Activated naive CD8-positive, alpha-beta T cell treated with anti-CD3 and anti-CD28 coated beads for 36 hours (primary cell): ENCODE measurements at regions not wholly inside any gene's neighbourhood (a gene's known extent, or its start where the extent isn't known, plus 50 kb on each side); places are given as distances from the start of the nearest gene placed in this dataset.

Experiments
- DNase-seq: peaks from one replicate; pipeline ENCODE4 v3.0.0; 2021
- H3K27ac Mint-ChIP-seq: one replicate; pipeline ENCODE4 v1.8.0; 2022; ENCODE audit warnings: mild to moderate bottlenecking, moderate library complexity, mixed read lengths
- H3K27me3 Mint-ChIP-seq: one replicate; pipeline ENCODE4 v1.8.0; 2022; ENCODE audit warnings: mild to moderate bottlenecking, mixed read lengths
- H3K36me3 Mint-ChIP-seq: one replicate; pipeline ENCODE4 v1.8.0; 2021; ENCODE audit warnings: mild to moderate bottlenecking, mixed read lengths
- H3K4me1 Mint-ChIP-seq: one replicate; pipeline ENCODE4 v1.8.0; 2021; ENCODE audit warnings: mixed read lengths
- H3K4me3 Mint-ChIP-seq: one replicate; pipeline ENCODE4 v1.8.0; 2022; ENCODE audit warnings: mild to moderate bottlenecking, moderate library complexity, mixed read lengths
- H3K9me3 Mint-ChIP-seq: one replicate; pipeline ENCODE4 v1.8.0; 2022; ENCODE audit warnings: mixed read lengths

DNA sequence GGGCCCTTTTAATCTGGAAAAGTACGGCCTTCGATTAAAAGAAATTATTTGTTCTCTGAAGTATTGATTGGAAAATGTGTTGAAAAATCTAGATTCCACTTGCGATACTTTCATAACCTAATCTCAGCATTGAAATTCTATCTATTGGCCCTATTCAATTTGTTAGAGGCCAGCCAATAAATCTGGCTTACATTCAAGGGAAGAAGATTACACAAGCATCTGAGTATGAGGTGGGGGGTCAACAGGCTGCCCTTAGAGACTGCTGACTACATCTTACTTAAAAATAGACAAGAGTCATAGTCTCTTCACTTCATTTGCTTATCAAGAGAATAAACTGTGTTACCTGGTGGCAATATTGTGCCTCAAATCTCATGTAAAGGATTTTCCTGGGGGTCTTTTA is 248.0 kb upstream of the KCNIP4 start:
- H3K27ac Mint-ChIP-seq, result no peak overlapping the region
- no peak overlapping the region for H3K4me3 Mint-ChIP-seq
- H3K4me1 Mint-ChIP-seq, result no peaks in the 10 kb centered on the region
- DNase-seq, result no peak
- no peaks in the 10 kb centered on the region for H3K36me3 Mint-ChIP-seq
- H3K27me3 Mint-ChIP-seq, result peaks cover 3% of the 10 kb centered on the region
- peaks cover 2% of the 10 kb centered on the region for H3K9me3 Mint-ChIP-seq

DNA sequence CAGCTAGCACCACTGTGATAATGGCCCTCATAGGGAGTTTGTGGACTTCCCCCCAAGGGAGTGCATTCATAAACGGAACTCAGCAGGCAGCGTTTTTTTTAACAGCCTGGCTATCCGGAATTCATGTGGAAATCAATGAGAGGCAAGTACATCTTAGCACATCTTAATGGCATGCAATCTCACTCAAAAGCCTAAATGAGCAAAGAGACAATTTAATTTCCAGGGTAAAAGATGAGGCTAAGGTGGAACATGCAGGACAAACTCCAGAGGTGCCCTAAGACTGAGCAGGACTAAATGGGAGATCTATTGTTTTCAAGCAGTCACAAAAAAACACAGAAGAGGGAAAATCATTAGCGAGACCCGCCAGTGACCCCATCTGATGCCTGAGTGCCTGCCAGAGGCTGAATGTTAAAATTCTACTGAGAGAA is 243.5 kb upstream of the KCNIP4 start:
- no peaks in the 10 kb centered on the region for H3K36me3 Mint-ChIP-seq
- H3K27me3 Mint-ChIP-seq, result peaks cover 3% of the 10 kb centered on the region
- H3K4me1 Mint-ChIP-seq, result no peaks in the 10 kb centered on the region
- H3K9me3 Mint-ChIP-seq, result peaks cover 4% of the 10 kb centered on the region
- no peak for DNase-seq
- no peak overlapping the region for H3K4me3 Mint-ChIP-seq
- H3K27ac Mint-ChIP-seq, result no peak overlapping the region

DNA sequence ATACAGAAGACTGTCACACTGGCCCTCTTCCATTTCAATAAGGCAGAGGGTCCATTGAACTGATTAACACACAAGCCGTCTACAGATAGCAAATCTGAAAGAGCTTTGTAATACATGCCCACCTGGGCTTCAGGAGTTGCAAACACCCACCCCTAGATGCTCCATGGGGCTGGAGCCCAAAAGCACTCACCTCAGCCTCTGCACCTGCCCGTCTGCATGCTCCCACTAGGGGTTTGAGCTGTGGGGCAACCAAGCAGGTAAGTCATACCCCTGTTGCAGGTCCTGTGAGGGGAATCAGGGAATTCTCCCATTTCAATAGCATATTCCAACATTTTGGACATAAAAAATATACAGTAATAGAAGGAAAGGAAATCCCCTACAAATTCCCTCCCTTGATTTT is 243.0 kb upstream of the KCNIP4 start:
- Mint-ChIP-seq H3K36me3 (no peaks in the 10 kb centered on the region), H3K27ac (no peak overlapping the region), H3K9me3 (peaks cover 4% of the 10 kb centered on the region), H3K27me3 (peaks cover 3% of the 10 kb centered on the region), H3K4me1 (no peaks in the 10 kb centered on the region), H3K4me3 (no peak overlapping the region)
- DNase-seq, result no peak

DNA sequence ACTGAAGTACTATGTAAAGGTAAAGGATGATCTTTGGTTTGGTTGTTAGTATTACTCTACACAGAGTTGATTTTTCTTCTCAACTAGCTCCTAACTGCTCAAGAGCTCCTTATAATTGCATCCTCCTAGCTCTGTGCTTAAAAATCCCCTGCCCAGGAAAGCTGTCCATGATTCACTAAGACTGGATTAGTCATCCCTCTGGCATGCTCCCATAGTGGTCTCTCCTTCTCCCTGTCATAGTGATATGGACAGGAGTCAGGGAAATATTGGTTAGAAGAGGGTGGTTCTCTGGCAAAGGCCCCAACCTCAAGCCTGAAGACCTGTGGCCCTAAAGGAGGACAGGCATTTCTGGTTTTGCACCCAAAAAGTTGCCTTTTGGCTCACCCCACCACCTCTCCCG is 242.3 kb upstream of the KCNIP4 start:
- Mint-ChIP-seq H3K36me3 (no peaks in the 10 kb centered on the region), H3K4me3 (no peak overlapping the region), H3K9me3 (peaks cover 2% of the 10 kb centered on the region), H3K27ac (no peak overlapping the region), H3K4me1 (no peaks in the 10 kb centered on the region), H3K27me3 (peaks cover 3% of the 10 kb centered on the region)
- DNase-seq, result no peak

DNA sequence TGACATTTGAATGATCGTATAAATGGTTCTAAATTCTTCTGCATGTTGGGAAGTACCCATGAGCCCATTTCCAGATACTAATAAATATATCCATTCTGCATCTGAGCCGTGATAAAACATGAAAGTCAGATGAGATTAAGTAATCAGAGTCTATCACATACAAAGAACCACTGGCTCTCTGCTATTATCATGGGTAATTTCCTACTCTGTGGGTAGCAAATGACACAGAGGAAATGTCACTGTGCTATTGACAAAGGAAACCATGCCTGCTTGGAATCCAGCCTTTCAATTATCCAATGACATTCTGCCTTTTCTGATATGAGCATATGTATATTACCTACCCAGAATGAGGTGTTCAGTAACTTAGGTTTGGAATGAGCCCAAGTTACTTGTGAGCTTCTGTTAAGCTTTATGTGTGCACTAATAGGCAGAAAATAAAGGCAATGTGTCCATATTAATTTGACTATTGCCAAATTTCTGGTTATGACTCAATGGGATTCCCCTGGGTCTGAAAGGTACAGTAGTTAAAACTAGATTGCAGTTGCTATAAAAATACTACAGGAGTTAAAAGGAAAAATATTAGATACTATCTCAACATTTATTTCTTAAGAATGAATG is 238.7 kb upstream of the KCNIP4 start:
- Mint-ChIP-seq H3K9me3 (peaks cover 2% of the 10 kb centered on the region), H3K27ac (no peak overlapping the region), H3K4me3 (no peak overlapping the region), H3K36me3 (no peaks in the 10 kb centered on the region), H3K27me3 (peaks cover 5% of the 10 kb centered on the region), H3K4me1 (no peaks in the 10 kb centered on the region)
- DNase-seq, result no peak

DNA sequence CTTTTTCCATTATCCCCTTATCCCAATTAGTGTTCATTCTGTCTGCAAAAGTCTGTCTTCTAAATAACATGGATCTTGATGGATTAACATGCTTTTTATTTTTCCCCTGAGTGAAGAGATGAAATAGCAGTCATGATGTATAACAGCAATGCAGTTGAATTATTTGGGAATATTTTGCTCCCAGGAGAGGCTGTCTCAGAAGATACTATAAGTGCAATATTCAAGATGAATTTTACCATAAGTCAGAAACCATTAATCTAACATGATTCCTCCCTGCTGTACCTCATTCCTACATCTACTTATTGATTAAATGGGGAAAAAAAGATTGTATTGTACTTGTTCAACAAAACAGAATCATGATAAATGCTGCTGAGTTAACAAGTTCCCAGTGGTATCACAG is 233.2 kb upstream of the KCNIP4 start:
- peaks cover 3% of the 10 kb centered on the region for H3K27me3 Mint-ChIP-seq
- H3K27ac Mint-ChIP-seq, result no peak overlapping the region
- H3K4me1 Mint-ChIP-seq, result no peaks in the 10 kb centered on the region
- no peak for DNase-seq
- H3K36me3 Mint-ChIP-seq, result no peaks in the 10 kb centered on the region
- no peak overlapping the region for H3K4me3 Mint-ChIP-seq
- H3K9me3 Mint-ChIP-seq, result peaks cover 2% of the 10 kb centered on the region

DNA sequence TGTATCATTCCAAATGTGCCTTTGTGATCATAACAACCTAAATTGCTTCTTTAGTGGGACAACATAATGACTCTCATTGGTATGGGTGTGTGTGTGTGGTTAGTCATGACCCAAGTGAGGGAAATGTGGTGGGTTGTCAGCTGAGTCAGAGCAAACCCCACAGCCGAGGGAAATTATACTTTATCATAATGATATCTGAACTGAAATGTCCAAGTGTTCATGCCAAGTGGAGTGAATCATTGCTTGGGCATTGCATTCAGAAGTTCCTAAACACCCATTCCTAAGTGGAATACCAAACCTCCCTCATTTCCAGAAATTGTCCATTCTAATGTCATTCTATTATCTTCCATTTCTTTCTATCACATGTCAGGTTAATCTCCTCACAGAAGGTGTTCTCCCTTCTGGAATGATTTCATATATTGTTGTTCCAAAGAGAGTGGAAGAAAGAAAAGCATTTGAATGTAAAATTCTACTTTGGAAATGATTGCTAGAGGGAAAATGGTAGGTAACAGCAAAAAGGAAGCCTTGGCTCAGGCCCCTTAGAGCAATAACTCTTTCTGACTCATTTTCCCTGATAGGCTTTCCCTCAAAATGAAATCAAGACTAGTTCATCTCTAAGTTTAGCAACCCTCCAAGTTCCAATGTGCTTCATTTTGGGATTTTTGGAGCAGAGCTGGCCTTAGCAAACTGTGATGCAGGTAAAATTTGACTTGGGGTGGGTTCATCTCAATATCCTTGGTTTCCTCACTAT is 230.7 kb upstream of the KCNIP4 start:
- no peaks in the 10 kb centered on the region for H3K36me3 Mint-ChIP-seq
- peaks cover 4% of the 10 kb centered on the region for H3K9me3 Mint-ChIP-seq
- H3K27me3 Mint-ChIP-seq, result no peaks in the 10 kb centered on the region
- DNase-seq, result peak; percentile 2
- no peak overlapping the region for H3K4me3 Mint-ChIP-seq
- no peak overlapping the region for H3K27ac Mint-ChIP-seq
- H3K4me1 Mint-ChIP-seq, result no peaks in the 10 kb centered on the region

DNA sequence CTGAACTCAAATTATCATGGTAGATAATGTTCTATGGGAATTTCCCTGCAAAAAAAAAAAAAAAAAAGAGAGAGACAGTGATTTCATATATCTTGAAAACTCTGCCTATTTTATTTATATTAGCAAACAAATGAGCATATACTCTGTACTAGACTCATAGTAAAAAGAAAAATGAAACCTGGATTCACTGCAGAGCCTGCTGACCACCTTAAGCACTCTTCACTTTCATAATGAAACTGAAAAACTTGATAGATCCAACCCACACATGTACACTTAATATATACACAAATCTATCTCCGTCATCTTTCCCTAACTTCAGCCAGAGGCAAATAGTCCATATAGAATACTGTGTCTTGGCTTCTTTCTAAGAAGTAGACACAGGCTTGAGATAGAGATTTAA is 226.1 kb upstream of the KCNIP4 start:
- Mint-ChIP-seq H3K27ac (no peak overlapping the region), H3K36me3 (no peaks in the 10 kb centered on the region), H3K4me3 (no peak overlapping the region), H3K27me3 (no peaks in the 10 kb centered on the region), H3K4me1 (no peaks in the 10 kb centered on the region), H3K9me3 (peaks cover 8% of the 10 kb centered on the region)
- no peak for DNase-seq

DNA sequence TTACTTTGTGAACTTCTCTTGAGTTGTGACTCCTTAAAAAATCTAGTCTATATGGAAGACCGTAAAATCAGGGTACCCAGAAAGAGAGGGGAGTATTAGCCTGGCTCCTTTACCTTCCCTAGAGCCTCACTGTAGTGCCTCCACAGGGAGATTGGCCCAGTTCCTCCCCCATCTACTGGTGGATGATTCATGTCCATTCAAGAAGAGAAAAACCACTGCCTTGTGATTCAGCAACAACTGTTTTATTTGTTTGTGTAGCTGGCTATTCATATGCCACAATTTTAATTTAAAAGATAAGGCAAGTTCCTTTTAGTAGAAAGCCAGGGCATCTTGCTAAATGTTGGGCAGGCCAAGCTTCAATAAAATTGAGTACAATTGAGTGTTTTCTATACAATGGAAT is 221.8 kb upstream of the KCNIP4 start:
- H3K9me3 Mint-ChIP-seq, result peaks cover 3% of the 10 kb centered on the region
- H3K4me1 Mint-ChIP-seq, result no peaks in the 10 kb centered on the region
- H3K27me3 Mint-ChIP-seq, result no peaks in the 10 kb centered on the region
- H3K27ac Mint-ChIP-seq, result no peak overlapping the region
- H3K4me3 Mint-ChIP-seq, result no peak overlapping the region
- DNase-seq, result no peak
- H3K36me3 Mint-ChIP-seq, result no peaks in the 10 kb centered on the region

DNA sequence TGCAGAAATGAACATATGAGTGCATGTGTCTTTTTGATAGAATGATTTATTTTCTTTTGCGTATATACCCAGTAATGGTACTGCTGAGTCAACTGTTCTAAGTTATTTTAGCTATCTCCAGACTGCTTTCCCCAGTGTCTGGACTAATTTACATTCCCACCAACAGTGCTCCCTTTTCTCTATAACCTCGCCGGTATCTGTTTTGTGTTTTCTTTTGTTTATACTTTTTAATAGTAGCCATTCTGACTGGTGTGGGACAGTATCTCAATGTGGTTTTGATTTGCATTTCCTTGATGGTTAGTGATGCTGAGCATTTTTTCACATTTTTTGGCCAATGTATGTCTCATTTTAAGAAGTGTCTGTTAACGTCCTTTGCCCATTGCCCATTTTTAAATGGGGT is 218.6 kb upstream of the KCNIP4 start:
- Mint-ChIP-seq H3K4me3 (no peak overlapping the region), H3K27me3 (no peaks in the 10 kb centered on the region), H3K4me1 (no peaks in the 10 kb centered on the region), H3K9me3 (peaks cover 3% of the 10 kb centered on the region), H3K36me3 (no peaks in the 10 kb centered on the region), H3K27ac (no peak overlapping the region)
- no peak for DNase-seq

DNA sequence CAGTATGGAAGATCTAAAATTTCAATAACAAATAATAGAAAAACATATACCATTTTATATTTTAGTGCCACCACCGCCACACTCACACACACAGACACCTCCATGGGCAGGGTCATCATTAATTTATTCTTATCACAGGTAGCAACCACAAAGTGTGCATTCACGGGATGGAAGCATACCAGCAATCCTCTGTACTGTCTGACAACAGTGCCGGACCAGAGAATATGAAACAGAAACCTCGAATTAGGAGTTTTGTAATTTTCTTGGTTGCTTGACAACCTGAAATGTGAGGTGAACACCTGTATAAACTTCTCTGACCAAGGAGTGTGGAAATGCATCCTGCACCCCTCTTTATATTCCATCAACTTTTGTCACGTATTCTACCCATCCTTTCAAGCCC is 213.9 kb upstream of the KCNIP4 start:
- H3K4me1 Mint-ChIP-seq, result no peaks in the 10 kb centered on the region
- H3K4me3 Mint-ChIP-seq, result no peak overlapping the region
- H3K36me3 Mint-ChIP-seq, result no peaks in the 10 kb centered on the region
- no peak for DNase-seq
- no peaks in the 10 kb centered on the region for H3K27me3 Mint-ChIP-seq
- peaks cover 15% of the 10 kb centered on the region for H3K9me3 Mint-ChIP-seq
- no peak overlapping the region for H3K27ac Mint-ChIP-seq

DNA sequence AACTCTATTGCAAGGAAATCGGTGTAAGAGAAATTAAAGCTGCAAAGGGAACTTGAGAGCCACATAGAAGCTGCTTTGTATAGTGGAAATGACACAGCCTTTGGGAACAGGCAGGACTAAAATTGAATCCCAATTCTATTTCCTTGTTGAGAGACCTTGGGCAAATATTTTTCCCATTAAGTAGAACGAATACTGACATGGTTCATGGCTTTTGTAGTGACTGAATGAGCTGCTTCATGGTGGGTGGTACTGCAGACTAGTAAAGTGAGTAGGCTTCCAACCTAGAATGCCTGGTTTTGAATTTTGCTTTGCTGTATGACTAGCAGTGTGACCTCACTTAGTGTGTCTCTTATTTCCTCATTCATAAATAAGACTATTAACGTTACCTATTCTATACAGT is 182.2 kb upstream of the KCNIP4 start:
- Mint-ChIP-seq H3K27me3 (no peaks in the 10 kb centered on the region), H3K27ac (no peak overlapping the region), H3K4me1 (no peaks in the 10 kb centered on the region), H3K9me3 (peaks cover 5% of the 10 kb centered on the region), H3K4me3 (no peak overlapping the region), H3K36me3 (no peaks in the 10 kb centered on the region)
- DNase-seq, result no peak

DNA sequence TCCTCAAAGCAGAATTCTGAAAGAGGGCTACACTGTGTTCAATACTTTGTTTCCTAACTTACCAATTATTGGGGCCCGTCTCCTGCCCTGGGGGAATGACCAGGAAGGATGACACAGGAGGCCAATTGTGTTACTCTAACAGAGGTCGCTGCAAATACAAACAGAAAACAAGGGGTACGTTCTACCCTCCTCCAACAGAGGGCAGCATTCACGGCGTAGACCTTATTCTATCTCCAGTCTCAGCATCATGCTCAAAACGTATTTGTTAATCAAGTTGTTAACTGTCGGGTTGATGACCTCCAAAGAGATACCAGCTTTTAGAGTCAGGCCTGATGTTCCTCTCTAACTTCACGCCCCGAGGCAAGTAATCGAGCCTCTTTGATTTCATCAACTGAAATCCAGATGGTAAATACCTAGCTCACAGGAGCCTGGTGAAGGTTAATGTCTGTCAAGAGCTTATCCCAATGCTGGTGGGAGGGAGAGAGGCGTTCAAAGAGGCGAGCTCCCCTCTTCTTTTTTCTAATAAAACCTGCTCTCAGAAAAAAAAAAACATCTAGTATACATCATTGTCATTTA is 181.0 kb upstream of the KCNIP4 start:
- Mint-ChIP-seq H3K9me3 (peaks cover 7% of the 10 kb centered on the region), H3K27ac (no peak overlapping the region)
- DNase-seq, result peak; percentile 5

DNA sequence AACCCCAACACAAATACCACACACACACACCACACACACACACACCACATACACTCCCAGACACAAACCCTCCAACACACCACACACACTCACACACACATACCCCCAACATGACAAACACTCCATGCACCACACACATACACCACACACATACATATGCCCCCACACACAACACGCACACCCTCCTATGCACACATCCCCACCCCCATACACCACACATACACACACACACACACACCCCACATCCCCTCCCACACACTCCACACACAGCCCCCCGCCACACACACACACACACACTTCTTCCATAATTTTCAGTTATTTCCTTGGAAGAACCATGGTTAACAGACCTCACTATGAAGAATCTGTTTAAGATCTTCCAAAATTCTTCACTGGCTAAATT is 173.5 kb upstream of the KCNIP4 start:
- Mint-ChIP-seq H3K4me1 (no peaks in the 10 kb centered on the region), H3K27me3 (no peaks in the 10 kb centered on the region), H3K27ac (no peak overlapping the region), H3K36me3 (peaks cover 1% of the 10 kb centered on the region), H3K9me3 (peaks cover 19% of the 10 kb centered on the region), H3K4me3 (no peak overlapping the region)
- DNase-seq, result no peak

More for the DNA sequence above, 181.0 kb upstream of the KCNIP4 start:
- Mint-ChIP-seq H3K4me3 (no peak overlapping the region), H3K36me3 (no peaks in the 10 kb centered on the region), H3K27me3 (no peaks in the 10 kb centered on the region), H3K4me1 (no peaks in the 10 kb centered on the region)

DNA sequence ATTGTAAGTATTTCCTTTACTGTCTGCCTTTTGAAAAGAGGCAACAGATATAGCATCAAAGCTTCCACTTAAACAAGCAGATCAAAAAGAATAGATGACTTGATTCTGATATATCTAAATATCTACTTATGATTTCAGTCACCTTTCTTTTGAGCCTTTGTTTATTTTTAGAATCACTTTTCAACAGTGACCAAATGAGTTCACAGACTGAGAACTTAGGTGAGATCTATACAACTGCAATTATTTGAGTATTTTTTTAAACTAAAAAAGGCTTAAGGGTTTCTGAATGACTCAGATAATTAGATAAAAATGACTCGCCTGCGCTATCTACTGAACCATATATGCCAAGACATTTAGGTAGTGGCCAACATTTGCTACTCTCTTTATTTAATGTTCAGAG is 166.7 kb upstream of the KCNIP4 start:
- no peaks in the 10 kb centered on the region for H3K36me3 Mint-ChIP-seq
- no peaks in the 10 kb centered on the region for H3K9me3 Mint-ChIP-seq
- no peaks in the 10 kb centered on the region for H3K4me1 Mint-ChIP-seq
- no peak for DNase-seq
- no peaks in the 10 kb centered on the region for H3K27me3 Mint-ChIP-seq
- H3K4me3 Mint-ChIP-seq, result no peak overlapping the region
- H3K27ac Mint-ChIP-seq, result no peak overlapping the region

DNA sequence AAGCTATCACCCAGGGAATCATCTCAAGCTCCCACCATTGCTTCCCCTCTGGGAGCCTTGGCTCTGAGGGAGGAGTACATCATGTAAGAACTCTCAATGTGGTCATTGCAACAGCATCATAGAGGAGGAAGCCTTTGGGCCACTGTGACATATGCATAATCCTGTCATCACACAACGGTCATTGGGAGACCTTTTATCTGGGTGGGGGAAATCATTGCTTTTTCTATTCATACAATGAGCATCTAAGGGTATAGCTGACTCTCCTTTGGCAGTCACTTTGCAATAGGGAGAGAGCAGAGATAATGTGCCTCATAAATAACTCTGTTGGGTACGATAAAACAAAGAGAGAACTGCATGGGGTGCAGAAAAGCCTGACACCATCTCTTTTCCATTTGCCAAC is 155.2 kb upstream of the KCNIP4 start:
- Mint-ChIP-seq H3K4me3 (no peak overlapping the region), H3K27me3 (no peaks in the 10 kb centered on the region), H3K9me3 (no peaks in the 10 kb centered on the region), H3K27ac (no peak overlapping the region), H3K36me3 (no peaks in the 10 kb centered on the region), H3K4me1 (no peaks in the 10 kb centered on the region)
- DNase-seq, result no peak
